Breast epithelium (tissue), 3 donors: ENCODE measurements at regions not wholly inside any gene's neighbourhood (a gene's known extent, or its start where the extent isn't known, plus 50 kb on each side); places are given as distances from the start of the nearest gene placed in this dataset.

Experiments
- CTCF ChIP-seq, 3 donors: fragments of 450-650 bp; IDR thresholded peaks; one replicate each; pipeline ENCODE4 v1.5.1; 2016 to 2017; ENCODE audit warnings: antibody characterized with exemption in 3 of 3, mild to moderate bottlenecking in 3 of 3, moderate library complexity in 3 of 3
- POLR2AphosphoS5 ChIP-seq, 3 donors: sonication (generic); formaldehyde crosslinking; IDR thresholded peaks; one replicate each; pipeline ENCODE4 v1.6.1; 2017; ENCODE audit warnings: antibody characterized with exemption in 3 of 3

GRCh38 chr5:125129151-125129806 lies 382.8 kb upstream of the ZNF608 start:
- no peak for TF ChIP-seq CTCF (IDR thresholded peaks at IDR 0.05)
- no peak for TF ChIP-seq POLR2AphosphoS5 (IDR thresholded peaks at IDR 0.05)
